Fibroblast of mammary gland (primary cell): ENCODE measurements at regions not wholly inside any gene's neighbourhood (a gene's known extent, or its start where the extent isn't known, plus 50 kb on each side); places are given as distances from the start of the nearest gene placed in this dataset.
A peak's percentile ranks its signal among the peaks of the same experiment; 100 is the strongest.

ENCODE experiments used
- DNase-seq: peaks from one replicate; pipeline ENCODE4 v3.0.0-alpha.2; 2010; ENCODE audit warnings: low read depth
- H3K4me3 ChIP-seq: 2 replicates; pipeline ENCODE4 v1.5.1; 2011; ENCODE audit warnings: low read depth, mild to moderate bottlenecking, low read length, moderate library complexity; ENCODE audit not compliant: control insufficient read depth
- CTCF ChIP-seq: conservative IDR thresholded peaks from 2 replicates; pipeline ENCODE4 v1.5.1; 2011; ENCODE audit warnings: low read depth, low read length, inconsistent platforms; ENCODE audit not compliant: control insufficient read depth, insufficient read depth

DNA sequence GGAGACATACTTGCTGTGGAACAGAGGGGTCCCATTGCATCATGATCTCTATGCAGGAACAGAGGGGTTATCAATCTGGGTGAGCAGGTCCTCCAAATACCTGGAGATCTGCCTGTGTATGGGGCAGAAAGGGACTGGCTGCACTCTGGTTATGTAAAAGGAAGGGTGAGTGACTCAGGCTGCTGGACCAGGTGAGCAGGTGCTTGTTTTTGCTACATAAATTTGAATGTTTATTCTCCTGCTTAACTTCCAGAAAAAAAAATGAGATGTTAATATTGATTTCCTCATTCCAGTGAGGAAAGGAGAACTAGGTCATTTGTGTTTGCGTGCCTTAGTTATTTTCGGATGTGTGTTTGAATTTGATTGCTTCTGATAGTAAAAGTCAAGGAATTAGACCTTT is 225.8 kb upstream of the TRAM1L1 start:
- DNase-seq = no peak
- no peak for TF ChIP-seq CTCF

DNA sequence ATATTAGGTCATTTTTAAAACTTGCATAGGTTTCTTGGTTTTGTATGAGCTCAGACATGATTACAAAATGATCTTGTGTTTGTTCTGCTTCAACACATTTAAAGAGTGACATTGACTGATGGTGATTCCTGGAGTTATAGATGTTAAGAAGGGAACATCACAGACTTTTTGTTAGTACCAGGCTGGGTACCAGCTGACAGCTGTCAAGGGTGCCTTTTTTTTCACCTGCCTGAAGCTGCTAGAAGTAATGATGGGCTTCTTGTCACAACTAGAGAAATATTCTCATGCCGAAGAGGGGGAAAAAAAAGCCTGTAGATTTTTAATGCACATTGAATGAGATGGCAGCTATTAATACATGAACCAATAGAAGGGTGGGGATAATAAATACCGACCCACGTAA is 226.6 kb upstream of the TRAM1L1 start:
- DNase-seq = no peak
- no peak for TF ChIP-seq CTCF
- H3K4me3 ChIP-seq = no peak overlapping the region

More for the DNA sequence above, 225.8 kb upstream of the TRAM1L1 start:
- H3K4me3 ChIP-seq = no peak overlapping the region

DNA sequence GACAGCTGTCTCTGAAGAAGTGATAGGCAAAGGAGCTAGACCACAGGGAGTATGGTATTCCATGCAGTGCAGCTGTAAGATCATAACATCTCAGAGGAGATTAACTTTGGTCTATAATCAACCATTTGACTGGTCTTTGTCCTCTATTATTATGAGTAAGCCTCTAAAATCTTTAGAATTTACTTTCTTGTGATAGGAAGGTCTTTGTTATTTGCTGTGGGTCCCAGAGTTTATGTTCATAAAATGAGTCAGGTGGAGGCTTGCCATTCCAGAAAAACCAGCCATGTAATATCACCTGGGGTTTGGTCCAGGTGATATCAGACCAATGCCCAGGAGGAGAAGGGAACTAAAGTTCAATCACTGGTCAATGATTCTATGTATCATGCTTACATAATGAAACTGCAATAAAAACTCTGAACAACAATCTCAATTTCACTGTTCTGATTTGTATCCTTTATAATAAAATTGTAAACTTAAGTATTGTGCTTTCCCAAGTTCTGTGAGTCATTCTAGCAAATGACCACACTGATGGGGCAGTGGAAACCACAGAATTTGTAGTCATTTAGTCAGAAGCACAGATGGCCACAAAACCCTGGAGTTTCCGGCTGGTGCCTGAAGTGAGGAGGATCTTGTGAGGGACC is 239.6 kb upstream of the TRAM1L1 start:
- no peak overlapping the region for H3K4me3 ChIP-seq
- no peak for TF ChIP-seq CTCF
- DNase-seq = peak; percentile 25

GRCh38 chr4:117326091-117326490 is 240.7 kb upstream of the TRAM1L1 start:
- no peak for DNase-seq
- TF ChIP-seq CTCF = no peak
- no peak overlapping the region for H3K4me3 ChIP-seq

GRCh38 chr4:117327491-117327890 is 242.1 kb upstream of the TRAM1L1 start:
- DNase-seq = no peak
- TF ChIP-seq CTCF = no peak
- no peak overlapping the region for H3K4me3 ChIP-seq

DNA sequence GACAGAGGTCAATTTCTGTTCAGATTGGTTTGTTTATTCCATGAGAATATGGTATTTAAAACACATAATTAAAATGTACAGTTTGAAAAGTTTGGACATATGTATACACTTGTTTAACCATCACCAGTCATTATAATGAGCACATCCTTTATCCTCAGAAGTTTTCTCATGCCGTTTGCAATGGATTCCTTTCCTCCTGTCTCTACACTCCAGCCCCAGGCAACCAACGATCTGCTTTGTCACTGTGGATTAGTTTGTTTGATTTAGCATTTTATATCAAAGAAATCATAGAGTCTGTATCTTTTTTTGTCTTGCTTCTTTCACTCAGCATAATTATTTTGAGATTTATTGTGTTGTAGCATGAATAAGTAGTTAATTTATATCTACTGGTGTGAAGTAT is 243.0 kb upstream of the TRAM1L1 start:
- DNase-seq = no peak
- TF ChIP-seq CTCF = no peak
- H3K4me3 ChIP-seq = no peak overlapping the region

DNA sequence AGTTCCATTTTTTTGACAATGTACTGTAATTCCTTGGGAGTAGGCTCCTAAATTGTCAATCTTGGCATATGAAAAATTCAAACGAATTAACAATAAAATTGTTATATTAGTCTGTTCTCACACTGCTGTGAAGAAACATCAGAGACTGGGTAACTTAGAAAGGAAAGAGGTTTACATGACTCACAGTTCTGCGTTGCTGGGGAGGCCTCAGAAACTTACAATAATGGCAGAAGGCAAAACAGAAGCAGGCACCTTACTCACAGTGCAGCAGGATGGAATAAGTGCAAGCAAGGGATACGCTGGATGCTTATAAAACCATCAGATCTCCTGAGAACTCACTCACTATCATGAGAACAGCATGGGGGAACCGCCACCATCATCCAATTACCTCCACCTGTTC is 246.4 kb upstream of the TRAM1L1 start:
- H3K4me3 ChIP-seq = no peak overlapping the region
- no peak for TF ChIP-seq CTCF
- DNase-seq = no peak
